ENCODE measurements at regions not wholly inside any gene's neighbourhood (a gene's known extent, or its start where the extent isn't known, plus 50 kb on each side); places are given as distances from the start of the nearest gene placed in this dataset.

- peaks cover 11% of the 10 kb centered on the region for H3K4me1 ChIP-seq
- TF ChIP-seq CTCF (IDR thresholded peaks at IDR 0.05; ENCODE audit: borderline replicate concordance): no peak
- H3K27me3 ChIP-seq (ENCODE audit: low read depth): no peaks in the 10 kb centered on the region
- H3K27ac ChIP-seq (replicated peaks): peak overlapping the region; percentile 42
- H3K36me3 ChIP-seq: no peaks in the 10 kb centered on the region
- no peak for DNase-seq
- no peak overlapping the region for H3K4me3 ChIP-seq
- intact Hi-C loops (cut with micrococcal nuclease): no loop called here
- H3K9me3 ChIP-seq (replicated peaks): no peaks in the 10 kb centered on the region
Observed at GRCh38 chr10:22765660-22766547, 51.5 kb upstream of the PIP4K2A start.

GRCh38 chr10:22764639-22765038 is 50.3 kb upstream of the PIP4K2A start:
- intact Hi-C loops (cut with micrococcal nuclease): no loop called here
- Histone ChIP-seq H3K27me3 (ENCODE audit: low read depth) (no peaks in the 10 kb centered on the region), H3K4me3 (no peak overlapping the region), H3K36me3 (no peaks in the 10 kb centered on the region), H3K9me3 (replicated peaks) (no peaks in the 10 kb centered on the region), H3K27ac (replicated peaks) (peak overlapping the region; percentile 42), H3K4me1 (peaks cover 11% of the 10 kb centered on the region)
- TF ChIP-seq CTCF (IDR thresholded peaks at IDR 0.05; ENCODE audit: borderline replicate concordance): no peak
- no peak for DNase-seq

Data from left ventricle myocardium inferior (tissue), 1 donor.